GM20000 (cell line): ENCODE measurements at regions not wholly inside any gene's neighbourhood (a gene's known extent, or its start where the extent isn't known, plus 50 kb on each side); places are given as distances from the start of the nearest gene placed in this dataset.

ENCODE experiments used
- DNase-seq: peaks from one replicate; pipeline ENCODE4 v3.0.0; 2012; ENCODE audit warnings: low spot score
- TF ChIP-seq, protein P1 (sequence below): IDR thresholded peaks from 2 replicates; pipeline ENCODE4 v1.5.1; 2012; ENCODE audit warnings: mild to moderate bottlenecking, control low read depth; ENCODE audit errors: extremely low read depth, missing control alignments

DNA sequence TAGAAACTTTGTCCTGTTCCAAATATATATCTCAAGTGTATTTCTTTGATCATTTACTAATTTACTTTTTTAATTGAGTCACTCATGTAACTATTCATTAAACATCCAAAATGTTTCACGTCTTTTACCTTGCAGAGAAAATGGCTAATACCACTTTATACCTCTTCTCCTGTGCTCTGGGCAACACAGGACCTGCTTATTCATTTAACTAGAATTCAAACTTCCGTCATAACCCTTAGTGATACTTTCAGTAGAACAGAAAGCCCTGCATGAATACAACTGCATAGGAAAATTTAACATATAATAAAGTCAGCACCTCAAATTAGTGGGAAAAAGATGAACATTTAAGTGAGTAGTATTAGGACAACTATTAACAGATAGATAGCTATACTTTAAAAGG lies 205.2 kb downstream of the MREG start:
- TF ChIP-seq, protein P1, sequence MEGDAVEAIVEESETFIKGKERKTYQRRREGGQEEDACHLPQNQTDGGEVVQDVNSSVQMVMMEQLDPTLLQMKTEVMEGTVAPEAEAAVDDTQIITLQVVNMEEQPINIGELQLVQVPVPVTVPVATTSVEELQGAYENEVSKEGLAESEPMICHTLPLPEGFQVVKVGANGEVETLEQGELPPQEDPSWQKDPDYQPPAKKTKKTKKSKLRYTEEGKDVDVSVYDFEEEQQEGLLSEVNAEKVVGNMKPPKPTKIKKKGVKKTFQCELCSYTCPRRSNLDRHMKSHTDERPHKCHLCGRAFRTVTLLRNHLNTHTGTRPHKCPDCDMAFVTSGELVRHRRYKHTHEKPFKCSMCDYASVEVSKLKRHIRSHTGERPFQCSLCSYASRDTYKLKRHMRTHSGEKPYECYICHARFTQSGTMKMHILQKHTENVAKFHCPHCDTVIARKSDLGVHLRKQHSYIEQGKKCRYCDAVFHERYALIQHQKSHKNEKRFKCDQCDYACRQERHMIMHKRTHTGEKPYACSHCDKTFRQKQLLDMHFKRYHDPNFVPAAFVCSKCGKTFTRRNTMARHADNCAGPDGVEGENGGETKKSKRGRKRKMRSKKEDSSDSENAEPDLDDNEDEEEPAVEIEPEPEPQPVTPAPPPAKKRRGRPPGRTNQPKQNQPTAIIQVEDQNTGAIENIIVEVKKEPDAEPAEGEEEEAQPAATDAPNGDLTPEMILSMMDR = no peak
- DNase-seq = no peak

DNA sequence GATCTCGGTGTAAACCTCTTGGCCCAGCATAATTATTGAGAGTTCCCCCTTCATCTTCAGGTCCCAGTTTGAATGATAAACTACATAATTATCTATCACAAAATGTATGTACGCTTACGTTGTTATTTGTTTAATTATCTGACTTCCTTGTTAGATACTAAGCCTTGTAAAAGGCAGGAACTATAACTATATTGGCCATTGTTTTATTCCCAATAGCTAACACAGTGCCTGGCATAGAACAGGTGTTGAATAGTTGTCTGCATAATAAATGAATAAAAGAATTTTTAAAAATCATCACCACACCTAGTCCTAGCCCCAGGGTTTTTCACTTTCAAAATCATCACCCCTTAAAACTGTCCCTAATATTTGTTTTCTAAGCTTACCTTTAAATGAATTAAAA lies 207.9 kb downstream of the MREG start:
- TF ChIP-seq, protein P1 = no peak
- no peak for DNase-seq

DNA sequence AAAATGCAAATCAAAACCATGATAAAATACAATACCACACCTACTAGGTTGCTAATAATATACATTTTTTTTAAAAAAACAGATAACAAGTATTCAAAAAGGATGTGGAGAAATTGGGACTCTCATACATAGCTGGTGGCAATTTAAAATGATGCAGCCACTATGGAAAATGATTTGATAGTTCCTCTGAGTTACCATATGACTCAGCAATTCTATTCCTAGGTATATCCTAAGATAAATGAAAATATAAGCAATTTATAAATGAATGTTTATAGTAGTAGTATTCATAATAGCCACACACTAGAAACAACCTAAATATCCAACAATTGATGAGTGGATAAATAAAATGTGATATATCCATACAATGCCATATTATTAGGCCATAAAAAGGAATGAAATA lies 210.2 kb downstream of the MREG start:
- TF ChIP-seq, protein P1 = no peak
- no peak for DNase-seq

DNA sequence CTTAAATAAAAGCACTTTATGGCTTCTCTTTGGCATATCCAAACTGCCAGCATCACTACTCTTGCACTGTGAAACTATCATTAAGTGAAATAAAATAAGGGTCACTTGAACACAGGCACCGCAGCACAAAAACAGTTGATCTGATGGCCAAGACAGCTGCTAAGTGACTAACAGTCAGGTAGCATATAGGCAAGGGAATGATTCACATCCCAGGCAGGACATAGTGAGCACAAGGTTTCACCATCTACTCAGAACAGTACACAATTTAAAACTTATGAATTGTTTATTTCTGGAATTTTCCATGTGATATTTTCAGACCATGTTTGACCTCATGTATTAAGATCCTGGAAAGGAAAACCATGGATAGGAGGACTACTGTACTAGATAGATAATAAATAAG lies 214.2 kb downstream of the MREG start:
- TF ChIP-seq, protein P1 = no peak
- no peak for DNase-seq

DNA sequence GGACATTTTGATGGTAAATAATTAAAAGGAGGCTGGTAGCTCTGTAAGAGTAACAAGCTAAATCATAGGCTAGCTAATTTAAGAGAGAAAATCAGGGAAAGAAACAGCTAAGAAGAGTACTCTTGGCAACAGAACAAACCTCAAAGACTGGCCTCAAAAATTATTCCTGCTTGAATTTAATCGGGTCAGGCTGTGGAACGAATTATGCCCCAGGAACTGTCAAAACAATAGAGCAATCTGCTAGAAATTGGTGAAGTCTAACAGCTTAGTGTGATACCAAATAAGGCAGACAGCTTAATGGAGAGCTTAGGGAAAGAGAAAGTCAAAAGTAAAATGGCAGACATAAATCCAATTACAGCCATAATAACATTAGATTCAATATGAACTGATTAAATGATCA lies 215.7 kb downstream of the MREG start:
- TF ChIP-seq, protein P1 = no peak

DNA sequence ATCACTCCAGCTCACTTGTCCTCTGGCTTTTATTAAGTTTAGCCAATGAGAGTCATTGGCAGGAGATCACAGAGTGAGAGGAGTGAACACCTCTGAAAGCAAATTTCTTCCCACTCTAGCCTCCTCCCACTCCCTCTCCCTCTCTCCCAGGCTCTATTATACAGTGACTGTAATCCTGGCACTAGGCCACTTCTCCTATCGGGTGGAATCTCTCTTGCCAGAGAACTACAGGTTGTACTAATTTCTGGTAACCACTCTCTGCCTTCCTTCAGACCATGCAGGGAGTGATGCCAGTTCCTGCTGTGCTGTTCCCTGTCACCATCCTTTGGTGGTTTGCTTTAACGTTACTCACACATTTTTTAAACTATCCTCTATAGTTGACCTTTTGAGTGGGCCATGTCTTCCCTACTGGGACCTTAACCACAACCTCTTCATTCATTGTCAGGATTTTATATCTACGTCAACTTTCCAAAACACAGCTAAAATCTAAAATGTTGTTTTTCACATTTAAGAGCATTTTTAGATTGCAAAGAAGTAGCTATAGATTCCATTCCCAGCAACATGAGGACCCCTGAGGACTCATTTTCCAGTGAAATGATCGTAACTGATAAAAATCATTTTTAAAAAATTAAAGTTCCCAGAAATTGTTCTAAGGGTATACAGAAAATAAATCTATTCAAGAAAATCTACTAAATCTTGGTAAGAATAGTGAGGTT lies 217.1 kb downstream of the MREG start:
- TF ChIP-seq, protein P1 = no peak
- no peak for DNase-seq

More for the DNA sequence above, 215.7 kb downstream of the MREG start:
- no peak for DNase-seq

DNA sequence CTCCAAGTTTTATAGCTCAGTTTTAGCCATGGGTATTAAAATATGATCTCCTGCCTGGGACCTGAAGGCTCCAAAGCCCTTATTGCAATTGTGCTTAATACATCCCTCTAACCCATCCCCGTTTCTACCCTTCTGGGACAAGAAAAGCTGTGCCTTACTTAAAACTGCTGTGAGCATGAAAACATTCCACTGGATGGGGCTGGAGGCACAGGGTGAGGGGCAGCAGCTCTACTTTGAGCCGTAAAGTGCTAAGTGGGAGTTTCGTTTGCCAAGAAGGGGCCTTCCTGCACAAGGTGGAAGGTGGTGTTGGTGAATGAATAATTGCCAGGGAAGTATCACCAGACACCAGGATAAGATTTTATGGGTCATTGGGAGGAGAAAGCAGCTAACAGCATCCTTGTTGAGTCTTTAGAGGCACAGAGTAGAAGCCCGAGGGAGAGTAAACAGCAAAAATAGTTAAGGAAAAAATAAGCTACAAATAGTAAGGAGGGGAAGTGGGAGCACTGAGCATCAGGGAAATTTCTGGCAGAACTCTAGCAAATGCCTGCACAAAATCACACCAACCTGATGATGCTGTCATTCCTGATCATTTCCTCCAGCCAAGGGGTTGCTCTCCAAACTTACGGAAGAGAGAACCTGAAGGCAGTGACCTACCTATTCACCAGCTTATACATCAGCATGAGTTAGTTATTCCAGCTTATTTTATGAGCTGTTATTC lies 218.4 kb downstream of the MREG start:
- TF ChIP-seq, protein P1 = no peak
- DNase-seq = no peak
